ENCODE measurements at regions not wholly inside any gene's neighbourhood (a gene's known extent, or its start where the extent isn't known, plus 50 kb on each side); places are given as distances from the start of the nearest gene placed in this dataset.
"Not testable (repeated sequence)": the region's sequence is repeated elsewhere in the genome, so short reads cannot be mapped to it uniquely, and the experiment has no call there.

DNA sequence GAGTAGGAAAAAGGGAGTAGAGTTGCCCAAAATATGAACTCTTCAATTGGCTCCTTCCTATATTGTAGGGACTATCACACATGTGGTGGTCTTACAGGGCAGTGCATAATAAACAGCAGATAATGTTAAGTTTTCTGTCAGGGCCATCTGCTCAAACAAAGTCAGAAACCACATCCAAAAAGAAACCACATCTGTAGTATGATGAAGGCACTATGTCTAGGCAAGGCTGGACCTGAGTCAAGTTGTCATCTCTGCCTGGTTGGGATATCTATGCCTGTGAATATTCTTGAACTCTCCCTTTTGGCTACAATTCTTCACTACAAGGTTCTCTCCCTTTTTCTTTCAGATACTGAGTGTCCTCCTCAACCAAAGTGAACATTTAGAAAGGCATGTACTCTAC is 109.4 kb upstream of the C1GALT1C1 start:
- DNase-seq (ENCODE audit: low spot score): no peak
- in situ Hi-C loops (cut with MboI; ENCODE audit: low sequenced_read_pairs, unreplicated experiment): no loop called here

DNA sequence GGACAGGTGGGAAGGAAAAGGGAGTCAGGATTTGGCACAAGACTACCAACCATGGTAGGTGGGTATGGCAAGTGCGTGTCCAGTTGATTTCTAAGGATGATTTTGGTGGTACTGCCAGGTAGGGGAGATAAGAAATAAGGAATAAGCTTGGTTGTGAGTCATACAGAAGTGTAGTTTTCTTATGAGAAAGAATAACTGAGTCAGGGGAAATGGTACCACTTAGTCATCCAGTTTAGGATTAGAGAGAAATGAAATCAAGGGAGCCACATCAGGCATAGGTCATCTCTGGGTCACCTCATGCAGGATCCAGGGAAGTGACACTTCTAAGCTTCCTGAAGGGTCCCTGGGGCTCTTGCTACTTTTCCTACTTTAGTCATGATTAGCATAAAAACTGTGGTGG is 107.1 kb upstream of the C1GALT1C1 start:
- in situ Hi-C loops (cut with MboI; ENCODE audit: low sequenced_read_pairs, unreplicated experiment): no loop called here
- TF ChIP-seq, protein P1, sequence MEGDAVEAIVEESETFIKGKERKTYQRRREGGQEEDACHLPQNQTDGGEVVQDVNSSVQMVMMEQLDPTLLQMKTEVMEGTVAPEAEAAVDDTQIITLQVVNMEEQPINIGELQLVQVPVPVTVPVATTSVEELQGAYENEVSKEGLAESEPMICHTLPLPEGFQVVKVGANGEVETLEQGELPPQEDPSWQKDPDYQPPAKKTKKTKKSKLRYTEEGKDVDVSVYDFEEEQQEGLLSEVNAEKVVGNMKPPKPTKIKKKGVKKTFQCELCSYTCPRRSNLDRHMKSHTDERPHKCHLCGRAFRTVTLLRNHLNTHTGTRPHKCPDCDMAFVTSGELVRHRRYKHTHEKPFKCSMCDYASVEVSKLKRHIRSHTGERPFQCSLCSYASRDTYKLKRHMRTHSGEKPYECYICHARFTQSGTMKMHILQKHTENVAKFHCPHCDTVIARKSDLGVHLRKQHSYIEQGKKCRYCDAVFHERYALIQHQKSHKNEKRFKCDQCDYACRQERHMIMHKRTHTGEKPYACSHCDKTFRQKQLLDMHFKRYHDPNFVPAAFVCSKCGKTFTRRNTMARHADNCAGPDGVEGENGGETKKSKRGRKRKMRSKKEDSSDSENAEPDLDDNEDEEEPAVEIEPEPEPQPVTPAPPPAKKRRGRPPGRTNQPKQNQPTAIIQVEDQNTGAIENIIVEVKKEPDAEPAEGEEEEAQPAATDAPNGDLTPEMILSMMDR (IDR thresholded peaks at IDR 0.05; ENCODE audit: borderline replicate concordance, control extremely low read depth, extremely low read depth, insufficient read depth, missing control alignments): no peak
- no peak for DNase-seq (ENCODE audit: low spot score)

More for the DNA sequence above, 109.4 kb upstream of the C1GALT1C1 start:
- TF ChIP-seq, protein P1 (IDR thresholded peaks at IDR 0.05; ENCODE audit: borderline replicate concordance, control extremely low read depth, extremely low read depth, insufficient read depth, missing control alignments): no peak

DNA sequence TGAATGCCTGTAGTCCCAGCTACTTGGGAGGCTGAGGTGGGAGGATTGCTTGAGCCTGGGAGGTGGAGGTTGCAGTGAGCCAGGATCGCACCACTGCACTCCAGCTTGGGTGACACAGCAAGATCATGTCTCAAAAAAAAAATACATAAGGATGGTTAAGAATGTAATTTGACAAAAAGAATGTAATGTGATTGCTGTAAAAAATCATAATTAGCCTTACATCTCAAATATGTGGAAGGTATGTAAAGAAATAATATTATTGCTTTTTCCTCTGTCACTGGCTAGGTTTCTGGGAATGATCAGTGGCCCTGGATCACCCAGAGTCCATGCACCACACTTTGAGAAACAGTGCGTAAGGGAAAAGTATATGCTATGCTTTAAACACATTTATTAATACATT is 106.1 kb upstream of the C1GALT1C1 start:
- no peak for DNase-seq (ENCODE audit: low spot score)
- TF ChIP-seq, protein P1 (IDR thresholded peaks at IDR 0.05; ENCODE audit: borderline replicate concordance, control extremely low read depth, extremely low read depth, insufficient read depth, missing control alignments): no peak
- in situ Hi-C loops (cut with MboI; ENCODE audit: low sequenced_read_pairs, unreplicated experiment): no loop called here

DNA sequence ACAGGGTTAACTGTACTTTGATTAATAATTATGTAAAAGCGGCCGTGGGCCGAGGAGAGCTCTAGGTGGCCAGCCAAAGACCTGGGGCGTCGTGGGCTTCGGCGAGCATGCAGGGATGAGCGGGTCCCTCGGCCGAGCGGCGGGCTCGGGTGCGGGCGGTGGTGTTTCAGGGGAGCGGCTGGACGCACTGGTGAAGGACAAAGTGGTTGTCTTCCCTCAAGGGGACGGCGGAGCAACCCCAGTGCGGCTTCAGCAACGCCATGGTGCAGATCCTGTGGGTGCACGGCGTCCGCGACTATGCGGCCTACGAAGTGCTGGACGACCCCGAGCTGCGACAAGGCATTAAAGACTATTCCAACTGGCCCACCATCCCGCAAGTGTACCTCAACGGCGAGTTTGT is 103.0 kb upstream of the C1GALT1C1 start:
- in situ Hi-C loops (cut with MboI; ENCODE audit: low sequenced_read_pairs, unreplicated experiment): no loop called here
- DNase-seq (ENCODE audit: low spot score): no peak
- TF ChIP-seq, protein P1 (IDR thresholded peaks at IDR 0.05; ENCODE audit: borderline replicate concordance, control extremely low read depth, extremely low read depth, insufficient read depth, missing control alignments): no peak

GRCh38 chrX:120732461-120732860 is 102.6 kb upstream of the C1GALT1C1 start:
- no peak for DNase-seq (ENCODE audit: low spot score)
- in situ Hi-C loops (cut with MboI; ENCODE audit: low sequenced_read_pairs, unreplicated experiment): no loop called here
- TF ChIP-seq, protein P1 (IDR thresholded peaks at IDR 0.05; ENCODE audit: borderline replicate concordance, control extremely low read depth, extremely low read depth, insufficient read depth, missing control alignments): no peak

- in situ Hi-C loops (cut with MboI; ENCODE audit: low sequenced_read_pairs, unreplicated experiment): no loop called here
Measured at GRCh38 chrX:120731386-120731785, 101.5 kb upstream of the C1GALT1C1 start.

DNA sequence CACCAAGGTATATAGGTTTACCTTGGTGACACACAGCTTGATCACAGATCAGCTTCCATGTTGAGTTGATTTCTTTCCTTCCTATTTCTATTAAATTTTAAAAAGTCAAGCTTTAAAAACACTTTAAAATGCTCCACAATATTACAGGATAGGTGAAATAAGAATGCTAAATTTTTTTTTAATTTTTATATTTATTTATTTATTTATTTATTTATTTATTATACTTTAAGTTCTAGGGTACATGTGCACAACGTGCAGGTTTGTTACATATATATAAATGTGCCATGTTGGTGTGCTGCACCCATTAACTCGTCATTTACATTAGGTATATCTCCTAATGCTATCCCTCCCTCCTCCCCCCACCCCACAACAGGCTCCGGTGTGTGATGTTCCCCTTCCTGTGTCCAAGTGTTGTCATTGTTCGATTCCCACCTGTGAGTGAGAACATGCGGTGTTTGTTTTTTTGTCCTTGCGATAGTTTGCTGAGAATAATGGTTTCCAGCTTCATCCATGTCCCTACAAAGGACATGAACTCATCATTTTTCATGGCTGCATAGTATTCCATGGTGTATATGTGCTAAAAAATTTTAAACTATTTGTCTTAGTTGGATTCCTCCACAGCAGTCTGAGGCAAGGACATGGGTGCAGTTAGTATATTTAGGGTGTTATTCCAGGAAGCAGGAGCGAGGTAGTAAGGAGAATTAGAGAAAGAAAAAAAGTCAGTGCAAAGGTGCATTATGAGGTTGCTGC is 99.8 kb upstream of the C1GALT1C1 start:
- in situ Hi-C loops (cut with MboI; ENCODE audit: low sequenced_read_pairs, unreplicated experiment); DNase-seq (ENCODE audit: low spot score): not testable (repeated sequence)

More at GRCh38 chrX:120731386-120731785, 101.5 kb upstream of the C1GALT1C1 start:
- no peak for DNase-seq (ENCODE audit: low spot score)
- TF ChIP-seq, protein P1 (IDR thresholded peaks at IDR 0.05; ENCODE audit: borderline replicate concordance, control extremely low read depth, extremely low read depth, insufficient read depth, missing control alignments): no peak
